22Rv1 (cell line): ENCODE measurements at regions not wholly inside any gene's neighbourhood (a gene's known extent, or its start where the extent isn't known, plus 50 kb on each side); places are given as distances from the start of the nearest gene placed in this dataset.

Source experiments
- CTCF ChIP-seq: fragments of 450-650 bp; IDR thresholded peaks from 2 replicates; pipeline ENCODE4 v1.5.1; 2017; ENCODE audit warnings: mild to moderate bottlenecking
- ZFX ChIP-seq: fragments of 450-650 bp; IDR thresholded peaks from 2 replicates; pipeline ENCODE4 v1.6.1; 2017; ENCODE audit warnings: antibody characterized with exemption, borderline replicate concordance

GRCh38 chr7:50956522-50957155 lies 173.9 kb upstream of the GRB10 start:
- no peak for TF ChIP-seq CTCF
- TF ChIP-seq ZFX, result no peak
